ENCODE measurements at regions not wholly inside any gene's neighbourhood (a gene's known extent, or its start where the extent isn't known, plus 50 kb on each side); places are given as distances from the start of the nearest gene placed in this dataset.

GRCh38 chr22:19621373-19622060, 92.8 kb upstream of the SEPTIN5 start:
- peaks cover 13% of the 10 kb centered on the region for H3K4me1 ChIP-seq
- 48 to 50% methylated on average over 15 to 18 of the region's 18 CpGs for WGBS, 2 donors
- intact Hi-C loops (cut with DNase I; ENCODE audit: low total_unique reads), result no loop called here
- H3K27me3 ChIP-seq, result no peaks in the 10 kb centered on the region
- H3K27ac ChIP-seq, result no peak overlapping the region
- no peak overlapping the region for H3K4me3 ChIP-seq
- no peak for DNase-seq
- no peaks in the 10 kb centered on the region for H3K9me3 ChIP-seq
- no peaks in the 10 kb centered on the region for H3K36me3 ChIP-seq (ENCODE audit: low read depth, missing control alignments)
- no peak for TF ChIP-seq CTCF (IDR thresholded peaks at IDR 0.05)
- no peak for TF ChIP-seq POLR2A (IDR thresholded peaks at IDR 0.05)

- H3K27me3 ChIP-seq, result no peaks in the 10 kb centered on the region
- no peak for DNase-seq
- no peaks in the 10 kb centered on the region for H3K36me3 ChIP-seq (ENCODE audit: low read depth, missing control alignments)
- H3K4me3 ChIP-seq, result no peak overlapping the region
- no peaks in the 10 kb centered on the region for H3K9me3 ChIP-seq
- no peak overlapping the region for H3K27ac ChIP-seq
- intact Hi-C loops (cut with DNase I; ENCODE audit: low total_unique reads), result no loop called here
- TF ChIP-seq CTCF (IDR thresholded peaks at IDR 0.05), result no peak
- TF ChIP-seq POLR2A (IDR thresholded peaks at IDR 0.05), result no peak
- peaks cover 13% of the 10 kb centered on the region for H3K4me1 ChIP-seq
- 78 to 82% methylated on average over 11 of the region's 11 CpGs for WGBS, 2 donors
These were observed 92.3 kb upstream of the SEPTIN5 start for GRCh38 chr22:19622061-19622441.

GRCh38 chr22:19625331-19626041, 88.8 kb upstream of the SEPTIN5 start:
- 77 to 85% methylated on average over 8 to 11 of the region's 11 CpGs for WGBS, 2 donors
- DNase-seq, result no peak
- H3K27ac ChIP-seq, result no peak overlapping the region
- H3K9me3 ChIP-seq, result no peaks in the 10 kb centered on the region
- intact Hi-C loops (cut with DNase I; ENCODE audit: low total_unique reads), result no loop called here
- TF ChIP-seq POLR2A (IDR thresholded peaks at IDR 0.05) (no peak), CTCF (IDR thresholded peaks at IDR 0.05) (no peak)
- no peaks in the 10 kb centered on the region for H3K27me3 ChIP-seq
- H3K36me3 ChIP-seq (ENCODE audit: low read depth, missing control alignments), result no peaks in the 10 kb centered on the region
- H3K4me1 ChIP-seq, result peaks cover 13% of the 10 kb centered on the region
- H3K4me3 ChIP-seq, result no peak overlapping the region

GRCh38 chr22:19626042-19626587, 88.2 kb upstream of the SEPTIN5 start:
- no peak for TF ChIP-seq CTCF (IDR thresholded peaks at IDR 0.05)
- no peak for TF ChIP-seq POLR2A (IDR thresholded peaks at IDR 0.05)
- Histone ChIP-seq H3K36me3 (ENCODE audit: low read depth, missing control alignments) (no peaks in the 10 kb centered on the region), H3K4me1 (peaks cover 10% of the 10 kb centered on the region), H3K27me3 (no peaks in the 10 kb centered on the region), H3K9me3 (no peaks in the 10 kb centered on the region), H3K4me3 (no peak overlapping the region), H3K27ac (no peak overlapping the region)
- intact Hi-C loops (cut with DNase I; ENCODE audit: low total_unique reads), result no loop called here
- WGBS, 2 donors, result 77 to 85% methylated on average over 7 of the region's 7 CpGs
- no peak for DNase-seq
